ENCODE measurements at regions not wholly inside any gene's neighbourhood (a gene's known extent, or its start where the extent isn't known, plus 50 kb on each side); places are given as distances from the start of the nearest gene placed in this dataset.

DNA sequence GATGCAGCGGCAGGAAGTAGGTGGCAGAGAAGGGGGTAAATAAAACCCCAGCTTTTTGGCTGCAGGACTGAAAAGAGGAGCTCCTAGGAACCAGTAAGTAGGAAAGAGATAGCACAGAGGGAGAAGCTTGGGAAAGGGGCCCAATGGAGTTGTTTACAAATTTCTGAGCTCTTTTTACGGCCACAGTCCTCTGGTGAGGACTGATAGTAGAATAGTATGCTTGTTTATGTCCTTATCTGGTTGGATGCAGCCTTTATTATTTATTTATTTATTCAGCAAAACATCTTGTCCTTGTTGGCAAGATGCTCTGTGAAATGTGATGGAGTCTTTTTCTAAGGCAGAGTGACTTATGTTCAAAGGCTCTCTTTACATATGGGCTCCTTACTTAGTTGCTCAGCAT, 119.7 kb upstream of the AHI1 start:
- H3K9me3 ChIP-seq (ENCODE audit: control insufficient read depth in 4 of 4, low read length in 3 of 4): no peaks in the 10 kb centered on the region
- DNase-seq (ENCODE audit: low spot score): no peak
- 80% methylated on average over 2 of the region's 2 CpGs for whole genome bisulfite sequencing
- no peak overlapping the region for H3K9ac ChIP-seq (ENCODE audit: low read depth in 1 of 2, low read length in 2 of 2)
- no peak overlapping the region for H3K4me3 ChIP-seq (ENCODE audit: low read depth in 1 of 3, low read length in 3 of 3)
- H3K4me1 ChIP-seq (ENCODE audit: control insufficient read depth in 4 of 4, insufficient read depth in 4 of 4, low read length in 3 of 4): no peaks in the 10 kb centered on the region
- TF ChIP-seq RXRA (IDR thresholded peaks at IDR 0.05): no peak
- TF ChIP-seq, protein P1, sequence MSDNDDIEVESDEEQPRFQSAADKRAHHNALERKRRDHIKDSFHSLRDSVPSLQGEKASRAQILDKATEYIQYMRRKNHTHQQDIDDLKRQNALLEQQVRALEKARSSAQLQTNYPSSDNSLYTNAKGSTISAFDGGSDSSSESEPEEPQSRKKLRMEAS (IDR thresholded peaks at IDR 0.05): no peak
- TF ChIP-seq, protein P2, sequence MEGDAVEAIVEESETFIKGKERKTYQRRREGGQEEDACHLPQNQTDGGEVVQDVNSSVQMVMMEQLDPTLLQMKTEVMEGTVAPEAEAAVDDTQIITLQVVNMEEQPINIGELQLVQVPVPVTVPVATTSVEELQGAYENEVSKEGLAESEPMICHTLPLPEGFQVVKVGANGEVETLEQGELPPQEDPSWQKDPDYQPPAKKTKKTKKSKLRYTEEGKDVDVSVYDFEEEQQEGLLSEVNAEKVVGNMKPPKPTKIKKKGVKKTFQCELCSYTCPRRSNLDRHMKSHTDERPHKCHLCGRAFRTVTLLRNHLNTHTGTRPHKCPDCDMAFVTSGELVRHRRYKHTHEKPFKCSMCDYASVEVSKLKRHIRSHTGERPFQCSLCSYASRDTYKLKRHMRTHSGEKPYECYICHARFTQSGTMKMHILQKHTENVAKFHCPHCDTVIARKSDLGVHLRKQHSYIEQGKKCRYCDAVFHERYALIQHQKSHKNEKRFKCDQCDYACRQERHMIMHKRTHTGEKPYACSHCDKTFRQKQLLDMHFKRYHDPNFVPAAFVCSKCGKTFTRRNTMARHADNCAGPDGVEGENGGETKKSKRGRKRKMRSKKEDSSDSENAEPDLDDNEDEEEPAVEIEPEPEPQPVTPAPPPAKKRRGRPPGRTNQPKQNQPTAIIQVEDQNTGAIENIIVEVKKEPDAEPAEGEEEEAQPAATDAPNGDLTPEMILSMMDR (IDR thresholded peaks at IDR 0.05; ENCODE audit: low read depth, low read length, missing input control): no peak
- no peaks in the 10 kb centered on the region for H3K36me3 ChIP-seq (ENCODE audit: control insufficient read depth in 4 of 4, insufficient read depth in 3 of 4, low read depth in 1 of 4, low read length in 3 of 4)
- no peaks in the 10 kb centered on the region for H3K27me3 ChIP-seq (ENCODE audit: control insufficient read depth in 4 of 4, insufficient read depth in 4 of 4, low read length in 3 of 4)
- no peak overlapping the region for H3K27ac ChIP-seq (ENCODE audit: low read depth in 1 of 2, low read length in 2 of 2)

DNA sequence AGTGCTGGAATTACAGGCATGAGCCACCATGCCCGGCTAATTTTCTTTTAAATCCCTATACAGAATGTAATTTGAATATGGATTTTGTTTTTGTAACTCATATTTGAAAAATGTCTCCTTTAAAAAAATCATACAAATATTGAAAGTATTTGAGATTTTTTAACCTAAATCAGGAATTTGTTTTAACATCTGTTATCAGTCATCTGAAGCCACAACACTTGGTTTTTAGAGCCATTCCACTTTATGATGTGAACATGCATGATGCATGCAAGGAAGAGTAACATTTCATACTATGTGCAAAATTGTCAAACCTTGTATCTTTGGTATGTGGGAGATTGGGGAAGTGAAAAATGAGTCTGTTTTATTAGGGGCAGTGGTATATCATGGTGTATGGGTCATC, 124.5 kb upstream of the AHI1 start:
- DNase-seq (ENCODE audit: low spot score): no peak
- Histone ChIP-seq H3K9me3 (ENCODE audit: control insufficient read depth in 4 of 4, low read length in 3 of 4) (no peaks in the 10 kb centered on the region), H3K36me3 (ENCODE audit: control insufficient read depth in 4 of 4, insufficient read depth in 3 of 4, low read depth in 1 of 4, low read length in 3 of 4) (no peaks in the 10 kb centered on the region), H3K9ac (ENCODE audit: low read depth in 1 of 2, low read length in 2 of 2) (no peak overlapping the region), H3K4me3 (ENCODE audit: low read depth in 1 of 3, low read length in 3 of 3) (no peak overlapping the region), H3K4me1 (ENCODE audit: control insufficient read depth in 4 of 4, insufficient read depth in 4 of 4, low read length in 3 of 4) (no peaks in the 10 kb centered on the region), H3K27ac (ENCODE audit: low read depth in 1 of 2, low read length in 2 of 2) (no peak overlapping the region), H3K27me3 (ENCODE audit: control insufficient read depth in 4 of 4, insufficient read depth in 4 of 4, low read length in 3 of 4) (no peaks in the 10 kb centered on the region)
- TF ChIP-seq HNF4A (conservative IDR thresholded peaks at IDR 0.05): no peak
- no peak for TF ChIP-seq NR2F2 (IDR thresholded peaks at IDR 0.05)
- TF ChIP-seq, protein P3, sequence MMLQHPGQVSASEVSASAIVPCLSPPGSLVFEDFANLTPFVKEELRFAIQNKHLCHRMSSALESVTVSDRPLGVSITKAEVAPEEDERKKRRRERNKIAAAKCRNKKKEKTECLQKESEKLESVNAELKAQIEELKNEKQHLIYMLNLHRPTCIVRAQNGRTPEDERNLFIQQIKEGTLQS (IDR thresholded peaks at IDR 0.05): no peak
- no peak for TF ChIP-seq YY1 (IDR thresholded peaks at IDR 0.05)
- TF ChIP-seq RXRA (IDR thresholded peaks at IDR 0.05): no peak
- TF ChIP-seq GABPA (IDR thresholded peaks at IDR 0.05 in 1 of 2, conservative IDR thresholded peaks at IDR 0.05 in 1 of 2): no peak
- TF ChIP-seq FOXA1 (IDR thresholded peaks at IDR 0.05): no peak
- TF ChIP-seq, protein P4, sequence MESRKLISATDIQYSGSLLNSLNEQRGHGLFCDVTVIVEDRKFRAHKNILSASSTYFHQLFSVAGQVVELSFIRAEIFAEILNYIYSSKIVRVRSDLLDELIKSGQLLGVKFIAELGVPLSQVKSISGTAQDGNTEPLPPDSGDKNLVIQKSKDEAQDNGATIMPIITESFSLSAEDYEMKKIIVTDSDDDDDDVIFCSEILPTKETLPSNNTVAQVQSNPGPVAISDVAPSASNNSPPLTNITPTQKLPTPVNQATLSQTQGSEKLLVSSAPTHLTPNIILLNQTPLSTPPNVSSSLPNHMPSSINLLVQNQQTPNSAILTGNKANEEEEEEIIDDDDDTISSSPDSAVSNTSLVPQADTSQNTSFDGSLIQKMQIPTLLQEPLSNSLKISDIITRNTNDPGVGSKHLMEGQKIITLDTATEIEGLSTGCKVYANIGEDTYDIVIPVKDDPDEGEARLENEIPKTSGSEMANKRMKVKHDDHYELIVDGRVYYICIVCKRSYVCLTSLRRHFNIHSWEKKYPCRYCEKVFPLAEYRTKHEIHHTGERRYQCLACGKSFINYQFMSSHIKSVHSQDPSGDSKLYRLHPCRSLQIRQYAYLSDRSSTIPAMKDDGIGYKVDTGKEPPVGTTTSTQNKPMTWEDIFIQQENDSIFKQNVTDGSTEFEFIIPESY (IDR thresholded peaks at IDR 0.05): no peak
- TF ChIP-seq, protein P1 (IDR thresholded peaks at IDR 0.05): no peak
- no peak for TF ChIP-seq FOXA2 (IDR thresholded peaks at IDR 0.05)
- TF ChIP-seq, protein P2 (IDR thresholded peaks at IDR 0.05; ENCODE audit: low read depth, low read length, missing input control): no peak
- no peak for TF ChIP-seq TAF1 (conservative IDR thresholded peaks at IDR 0.05)
- TF ChIP-seq EGR1 (IDR thresholded peaks at IDR 0.05; ENCODE audit: low read depth in 2 of 2): no peak
- no peak for TF ChIP-seq RAD21 (IDR thresholded peaks at IDR 0.05)
- TF ChIP-seq HNF4G (IDR thresholded peaks at IDR 0.05): no peak
- TF ChIP-seq SP1 (IDR thresholded peaks at IDR 0.05): no peak
- 95% methylated on average over 1 of the region's 1 CpG for WGBS
